ENCODE measurements at regions not wholly inside any gene's neighbourhood (a gene's known extent, or its start where the extent isn't known, plus 50 kb on each side); places are given as distances from the start of the nearest gene placed in this dataset.
A peak's percentile ranks its signal among the peaks of the same experiment; 100 is the strongest.

- Histone ChIP-seq H2BK12ac (ENCODE audit: low read length) (no peak overlapping the region), H3K18ac (ENCODE audit: low read length) (no peak overlapping the region), H4K91ac (ENCODE audit: low read depth, low read length) (no peak overlapping the region), H3K23ac (ENCODE audit: low read length) (no peak overlapping the region), H2BK5ac (ENCODE audit: low read depth, low read length, poor library complexity) (no peak overlapping the region), H3K9me3 (ENCODE audit: insufficient read depth, low read depth, low read length) (no peaks in the 10 kb centered on the region), H2AK5ac (ENCODE audit: low read length) (no peak overlapping the region), H3K4me2 (ENCODE audit: low read length) (no peak overlapping the region), H3K9ac (ENCODE audit: low read length) (no peak overlapping the region), H2AFZ (ENCODE audit: insufficient read depth, low read length, poor library complexity) (no peak overlapping the region), H3K27me3 (ENCODE audit: insufficient read depth, low read length) (no peaks in the 10 kb centered on the region), H3K4me3 (ENCODE audit: low read depth, low read length) (no peak overlapping the region), H3K36me3 (ENCODE audit: control insufficient read depth in 1 of 2, insufficient read depth in 2 of 2, low read length in 2 of 2) (no peaks in the 10 kb centered on the region), H3K27ac (ENCODE audit: low read depth, low read length) (no peak overlapping the region), H3K14ac (ENCODE audit: low read length) (no peak overlapping the region), H3K79me2 (ENCODE audit: control insufficient read depth, insufficient read depth, low read length, poor library complexity) (no peaks in the 10 kb centered on the region), H2BK120ac (ENCODE audit: insufficient read depth, low read length, poor library complexity) (no peak overlapping the region), H3K79me1 (ENCODE audit: low read length) (no peaks in the 10 kb centered on the region), H4K12ac (ENCODE audit: low read depth, low read length) (no peak overlapping the region), H3K4ac (ENCODE audit: low read depth, low read length) (no peak overlapping the region), H4K8ac (ENCODE audit: low read depth, low read length) (no peak overlapping the region), H3K4me1 (ENCODE audit: control insufficient read depth in 1 of 2, insufficient read depth in 2 of 2, low read length in 2 of 2) (no peaks in the 10 kb centered on the region)
- WGBS (ENCODE audit: extremely low coverage, insufficient coverage, insufficient read length): no CpG with 5 or more reads among the region's 3 CpGs
- no peak for DNase-seq
Observed at GRCh38 chr6:76220805-76221204, 148.3 kb upstream of the IMPG1 start.

DNA sequence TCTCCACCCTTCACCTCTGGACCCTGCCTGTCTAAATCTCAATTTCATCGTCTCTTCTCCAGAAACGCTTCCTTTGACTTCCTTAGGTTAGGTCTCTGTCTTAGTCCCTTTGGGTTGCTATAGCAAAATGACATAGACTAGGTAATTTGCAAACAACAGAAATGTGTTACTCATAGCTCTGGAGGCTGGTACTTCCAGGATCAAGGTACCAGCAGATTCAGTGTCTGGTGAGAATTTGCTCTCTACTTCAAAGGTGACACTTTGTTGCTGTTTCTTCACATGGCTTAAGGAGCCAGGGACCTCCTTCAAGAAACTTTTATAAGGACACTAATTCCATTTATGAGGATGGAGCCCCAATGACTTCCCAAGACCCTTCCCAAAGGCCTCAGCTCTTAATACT lies 145.1 kb upstream of the IMPG1 start:
- H2BK5ac ChIP-seq (ENCODE audit: low read depth, low read length, poor library complexity): no peak overlapping the region
- no peak overlapping the region for H3K18ac ChIP-seq (ENCODE audit: low read length)
- no peak overlapping the region for H3K27ac ChIP-seq (ENCODE audit: low read depth, low read length)
- peak; percentile 75 to 89 for DNase-seq
- no peak overlapping the region for H2BK120ac ChIP-seq (ENCODE audit: insufficient read depth, low read length, poor library complexity)
- no peak overlapping the region for H2BK12ac ChIP-seq (ENCODE audit: low read length)
- H3K4ac ChIP-seq (ENCODE audit: low read depth, low read length): no peak overlapping the region
- no peak overlapping the region for H3K23ac ChIP-seq (ENCODE audit: low read length)
- no peak overlapping the region for H3K4me2 ChIP-seq (ENCODE audit: low read length)
- H2AFZ ChIP-seq (ENCODE audit: insufficient read depth, low read length, poor library complexity): no peak overlapping the region
- no peaks in the 10 kb centered on the region for H3K27me3 ChIP-seq (ENCODE audit: insufficient read depth, low read length)
- no peak overlapping the region for H4K12ac ChIP-seq (ENCODE audit: low read depth, low read length)
- no CpG with 5 or more reads among the region's 2 CpGs for WGBS (ENCODE audit: extremely low coverage, insufficient coverage, insufficient read length)
- no peak overlapping the region for H4K91ac ChIP-seq (ENCODE audit: low read depth, low read length)
- H3K36me3 ChIP-seq (ENCODE audit: control insufficient read depth in 1 of 2, insufficient read depth in 2 of 2, low read length in 2 of 2): no peaks in the 10 kb centered on the region
- H3K4me1 ChIP-seq (ENCODE audit: control insufficient read depth in 1 of 2, insufficient read depth in 2 of 2, low read length in 2 of 2): no peaks in the 10 kb centered on the region
- H2AK5ac ChIP-seq (ENCODE audit: low read length): no peak overlapping the region
- H3K9me3 ChIP-seq (ENCODE audit: insufficient read depth, low read depth, low read length): no peaks in the 10 kb centered on the region
- no peak overlapping the region for H3K14ac ChIP-seq (ENCODE audit: low read length)
- H4K8ac ChIP-seq (ENCODE audit: low read depth, low read length): no peak overlapping the region
- H3K9ac ChIP-seq (ENCODE audit: low read length): no peak overlapping the region
- H3K79me1 ChIP-seq (ENCODE audit: low read length): no peaks in the 10 kb centered on the region
- H3K4me3 ChIP-seq (ENCODE audit: low read depth, low read length): no peak overlapping the region
- H3K79me2 ChIP-seq (ENCODE audit: control insufficient read depth, insufficient read depth, low read length, poor library complexity): no peaks in the 10 kb centered on the region

DNA sequence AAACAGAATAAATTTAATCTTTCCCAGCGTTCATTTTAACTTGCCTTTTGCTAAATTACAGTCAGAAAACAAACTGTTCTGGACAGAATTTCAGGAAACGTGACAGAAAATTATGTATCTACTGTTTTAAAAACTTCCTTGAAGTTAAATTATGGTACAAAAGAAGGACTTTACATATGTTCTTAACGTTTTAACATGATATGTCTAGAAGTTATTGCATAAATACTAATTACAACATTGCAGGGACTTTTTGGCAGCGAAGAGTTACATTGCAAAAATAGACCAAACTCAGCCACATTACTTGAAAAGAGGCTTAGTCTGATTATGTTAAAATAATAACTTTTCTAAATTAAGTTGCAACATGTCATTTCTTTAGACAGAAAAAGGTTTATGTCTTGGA lies 142.1 kb upstream of the IMPG1 start:
- Histone ChIP-seq H2BK5ac (ENCODE audit: low read depth, low read length, poor library complexity) (no peak overlapping the region), H3K27me3 (ENCODE audit: insufficient read depth, low read length) (no peaks in the 10 kb centered on the region), H2BK120ac (ENCODE audit: insufficient read depth, low read length, poor library complexity) (no peak overlapping the region), H3K18ac (ENCODE audit: low read length) (no peak overlapping the region), H3K79me1 (ENCODE audit: low read length) (no peaks in the 10 kb centered on the region), H3K79me2 (ENCODE audit: control insufficient read depth, insufficient read depth, low read length, poor library complexity) (no peaks in the 10 kb centered on the region), H3K4me2 (ENCODE audit: low read length) (no peak overlapping the region), H2BK12ac (ENCODE audit: low read length) (no peak overlapping the region), H3K23ac (ENCODE audit: low read length) (no peak overlapping the region), H3K9me3 (ENCODE audit: insufficient read depth, low read depth, low read length) (no peaks in the 10 kb centered on the region), H3K4me3 (ENCODE audit: low read depth, low read length) (no peak overlapping the region), H4K8ac (ENCODE audit: low read depth, low read length) (no peak overlapping the region), H3K4ac (ENCODE audit: low read depth, low read length) (no peak overlapping the region), H2AK5ac (ENCODE audit: low read length) (no peak overlapping the region), H3K4me1 (ENCODE audit: control insufficient read depth in 1 of 2, insufficient read depth in 2 of 2, low read length in 2 of 2) (no peaks in the 10 kb centered on the region), H2AFZ (ENCODE audit: insufficient read depth, low read length, poor library complexity) (no peak overlapping the region), H3K9ac (ENCODE audit: low read length) (no peak overlapping the region), H3K14ac (ENCODE audit: low read length) (no peak overlapping the region), H3K27ac (ENCODE audit: low read depth, low read length) (no peak overlapping the region), H3K36me3 (ENCODE audit: control insufficient read depth in 1 of 2, insufficient read depth in 2 of 2, low read length in 2 of 2) (no peaks in the 10 kb centered on the region), H4K12ac (ENCODE audit: low read depth, low read length) (no peak overlapping the region), H4K91ac (ENCODE audit: low read depth, low read length) (no peak overlapping the region)
- no CpG with 5 or more reads among the region's 4 CpGs for WGBS (ENCODE audit: extremely low coverage, insufficient coverage, insufficient read length)
- DNase-seq: no peak

DNA sequence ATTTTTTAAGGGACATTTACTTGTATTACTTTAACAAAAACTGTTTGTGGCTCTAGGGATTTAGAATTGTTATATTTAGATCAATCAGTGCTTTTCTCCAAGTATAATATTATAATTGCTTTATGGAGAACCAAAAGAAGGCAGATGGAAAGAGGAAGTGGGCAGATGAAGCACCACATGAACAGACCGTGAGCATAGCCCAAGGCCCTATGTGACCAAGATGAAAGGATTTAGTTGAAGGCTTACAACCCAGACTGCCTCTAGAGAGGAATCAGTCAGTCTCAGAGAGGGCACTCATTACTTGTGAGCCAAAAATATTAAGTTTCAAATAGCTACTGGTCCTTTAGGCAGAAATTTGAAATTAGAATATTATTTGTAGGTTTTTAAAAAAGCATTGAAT lies 102.3 kb upstream of the IMPG1 start:
- Histone ChIP-seq H3K9me3 (ENCODE audit: insufficient read depth, low read depth, low read length) (no peaks in the 10 kb centered on the region), H3K9ac (ENCODE audit: low read length) (no peak overlapping the region), H3K36me3 (ENCODE audit: control insufficient read depth in 1 of 2, insufficient read depth in 2 of 2, low read length in 2 of 2) (no peaks in the 10 kb centered on the region), H2BK5ac (ENCODE audit: low read depth, low read length, poor library complexity) (no peak overlapping the region), H3K4me3 (ENCODE audit: low read depth, low read length) (no peak overlapping the region), H3K14ac (ENCODE audit: low read length) (no peak overlapping the region), H3K79me2 (ENCODE audit: control insufficient read depth, insufficient read depth, low read length, poor library complexity) (no peaks in the 10 kb centered on the region), H3K18ac (ENCODE audit: low read length) (no peak overlapping the region), H3K23ac (ENCODE audit: low read length) (no peak overlapping the region), H3K4me2 (ENCODE audit: low read length) (no peak overlapping the region), H3K4me1 (ENCODE audit: control insufficient read depth in 1 of 2, insufficient read depth in 2 of 2, low read length in 2 of 2) (no peaks in the 10 kb centered on the region), H2BK120ac (ENCODE audit: insufficient read depth, low read length, poor library complexity) (no peak overlapping the region), H3K79me1 (ENCODE audit: low read length) (no peaks in the 10 kb centered on the region), H2BK12ac (ENCODE audit: low read length) (no peak overlapping the region), H3K4ac (ENCODE audit: low read depth, low read length) (no peak overlapping the region), H4K8ac (ENCODE audit: low read depth, low read length) (no peak overlapping the region), H4K12ac (ENCODE audit: low read depth, low read length) (no peak overlapping the region), H2AK5ac (ENCODE audit: low read length) (no peak overlapping the region), H3K27me3 (ENCODE audit: insufficient read depth, low read length) (no peaks in the 10 kb centered on the region), H2AFZ (ENCODE audit: insufficient read depth, low read length, poor library complexity) (no peak overlapping the region), H3K27ac (ENCODE audit: low read depth, low read length) (no peak overlapping the region), H4K91ac (ENCODE audit: low read depth, low read length) (no peak overlapping the region)
- WGBS (ENCODE audit: extremely low coverage, insufficient coverage, insufficient read length): no CpG with 5 or more reads among the region's 1 CpG
- no peak for DNase-seq
